PC-3 (cell line): ENCODE measurements at regions not wholly inside any gene's neighbourhood (a gene's known extent, or its start where the extent isn't known, plus 50 kb on each side); places are given as distances from the start of the nearest gene placed in this dataset.
A peak's percentile ranks its signal among the peaks of the same experiment; 100 is the strongest.

Experiments used
- ATAC-seq: fragments of 200-7000 bp; cut with Tn5 transposase; 2 replicates; pipeline ENCODE4 v1.9.1; 2020; ENCODE audit warnings: mild to moderate bottlenecking, moderate library complexity
- BruUV-seq: library from RNA; stranded (reverse); fragments of 400-500 nt; replicated peaks from 2 replicates; lab custom pipeline; 2021; lab: Mats Ljungman, UMichigan
- CTCF ChIA-PET: fragments of 300-600 bp; sonication (Branson Sonifier 250); formaldehyde crosslinking; loops from one replicate; lab custom pipeline; 2022; ENCODE audit warnings: antibody characterized with exemption; lab: Charles Lee
- POLR2A ChIA-PET: fragments of 300-600 bp; sonication (Branson Sonifier 250); formaldehyde crosslinking; loops from one replicate; lab custom pipeline; 2022; ENCODE audit warnings: antibody characterized with exemption; ENCODE audit not compliant: unreplicated experiment; lab: Charles Lee
- DNase-seq: peaks from one replicate; pipeline ENCODE4 v3.0.0-alpha.2; 2015
- H2AFZ ChIP-seq: fragments of 300-600 bp; sonication (generic); 2 replicates; pipeline ENCODE4 v1.6.0; 2016; ENCODE audit warnings: antibody characterized with exemption, low read length
- H3F3A ChIP-seq: fragments of 300-600 bp; sonication (generic); one replicate; pipeline ENCODE4 v1.6.0; 2017; ENCODE audit warnings: antibody characterized with exemption, low read length, control low read depth, mild to moderate bottlenecking; ENCODE audit not compliant: unreplicated experiment
- H3K27ac ChIP-seq: fragments of 300-600 bp; sonication (generic); 2 replicates; pipeline ENCODE4 v1.5.1; 2016; ENCODE audit warnings: mild to moderate bottlenecking, low read length
- H3K27me3 ChIP-seq: fragments of 300-600 bp; sonication (generic); 2 replicates; pipeline ENCODE4 v1.6.1; 2016; ENCODE audit warnings: low read length, mixed read lengths
- H3K36me3 ChIP-seq: fragments of 300-600 bp; sonication (generic); 2 replicates; pipeline ENCODE4 v1.6.1; 2016; ENCODE audit warnings: low read depth, mixed run types, low read length, mixed read lengths
- H3K4me1 ChIP-seq: fragments of 300-600 bp; sonication (generic); 2 replicates; pipeline ENCODE4 v1.5.1; 2016; ENCODE audit warnings: low read length; ENCODE audit not compliant: insufficient read depth
- H3K4me2 ChIP-seq: fragments of 300-600 bp; sonication (generic); 2 replicates; pipeline ENCODE4 v1.6.0; 2016; ENCODE audit warnings: low read length
- H3K4me3 ChIP-seq: fragments of 300-600 bp; sonication (generic); 2 replicates; pipeline ENCODE4 v1.5.1; 2016; ENCODE audit warnings: mild to moderate bottlenecking, low read length, mixed read lengths
- H3K79me2 ChIP-seq: fragments of 300-600 bp; sonication (generic); 2 replicates; pipeline ENCODE4 v1.6.1; 2017; ENCODE audit warnings: low read length, mixed read lengths
- H3K9ac ChIP-seq: fragments of 300-600 bp; sonication (generic); 2 replicates; pipeline ENCODE4 v1.6.0; 2016; ENCODE audit warnings: mild to moderate bottlenecking, low read length
- H3K9me2 ChIP-seq: fragments of 300-600 bp; sonication (generic); replicated peaks from 2 replicates; pipeline ENCODE4 v1.6.1; 2016; ENCODE audit warnings: mixed run types, low read length, mixed read lengths
- H3K9me3 ChIP-seq: fragments of 300-600 bp; sonication (generic); 2 replicates; pipeline ENCODE4 v1.6.1; 2016; ENCODE audit warnings: low read length, mixed read lengths
- H4K20me1 ChIP-seq: fragments of 300-600 bp; sonication (generic); 2 replicates; pipeline ENCODE4 v1.6.1; 2016; ENCODE audit warnings: low read length, mixed read lengths
- EZH2 ChIP-seq: fragments of 300-600 bp; sonication (generic); IDR thresholded peaks from one replicate; pipeline ENCODE4 v1.6.1; 2017; ENCODE audit warnings: antibody characterized with exemption, mild to moderate bottlenecking, low read length; ENCODE audit not compliant: unreplicated experiment
- EZH2phosphoT487 ChIP-seq: fragments of 300-600 bp; sonication (generic); IDR thresholded peaks from 2 replicates; pipeline ENCODE4 v1.6.1; 2018; ENCODE audit warnings: mild to moderate bottlenecking, antibody characterized with exemption, low read length, borderline replicate concordance
- intact Hi-C: fragments of 100-400 bp; cut with micrococcal nuclease; formaldehyde crosslinking; loops from 2 replicates; pipeline ENCODE4 v1.9.0; 2023
- TF ChIP-seq, protein P1 (sequence below): fragments of 300-600 bp; sonication (generic); conservative IDR thresholded peaks from 2 replicates; pipeline ENCODE4 v1.5.1; 2017; ENCODE audit warnings: antibody characterized with exemption, low read depth, mild to moderate bottlenecking, low read length

DNA sequence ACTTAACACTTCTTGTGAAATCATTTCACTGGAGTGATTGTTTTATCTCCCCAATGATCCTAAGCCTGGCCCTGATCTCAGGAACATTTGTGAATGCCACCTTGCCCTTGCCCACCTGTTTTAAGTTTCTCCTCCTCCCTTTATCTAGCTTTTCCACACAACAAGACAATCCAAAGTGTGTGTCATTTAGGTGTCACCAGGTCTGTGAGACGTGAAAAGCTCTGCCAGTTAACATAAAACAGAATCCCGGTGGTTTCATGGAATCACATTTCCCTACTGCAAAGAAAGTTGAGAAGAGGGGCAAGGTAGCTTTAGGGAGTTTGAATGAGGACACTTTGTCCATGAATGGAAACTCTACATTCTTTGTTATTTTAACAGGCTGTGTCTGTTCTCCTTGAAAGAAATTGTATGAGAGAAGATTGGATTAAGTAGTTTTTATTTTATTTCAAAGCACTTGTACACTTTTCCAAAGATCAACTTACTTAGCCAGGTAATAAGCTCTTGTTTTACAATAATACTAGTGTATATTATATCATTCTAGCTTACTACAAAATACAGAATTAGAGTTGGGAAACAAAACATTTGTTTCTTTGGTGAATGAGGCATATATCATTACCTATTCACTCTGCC is 239.0 kb downstream of the ISL1 start:
- Histone ChIP-seq H3K4me1 (no peaks in the 10 kb centered on the region), H3K9me3 (no peaks in the 10 kb centered on the region), H3K9me2 (no peaks in the 10 kb centered on the region), H3K27me3 (no peaks in the 10 kb centered on the region), H3K27ac (no peak overlapping the region), H3K9ac (no peak overlapping the region), H3K79me2 (no peaks in the 10 kb centered on the region), H2AFZ (0 out of 2 replicates have a peak overlapping the region, but pooled peaks have one; percentile 18), H3K4me2 (no peak overlapping the region), H3K4me3 (no peak overlapping the region), H3K36me3 (no peaks in the 10 kb centered on the region), H4K20me1 (no peaks in the 10 kb centered on the region), H3F3A (no peaks in the 10 kb centered on the region)
- no peak for DNase-seq
- intact Hi-C loops = no loop called here
- ChIA-PET CTCF (no interaction called here), POLR2A (interaction anchor here (0.5 kb wide), 1 partner anchor 357 kb away, joined by 12 read pairs; no protein-coding TSS in a partner anchor)
- no peak for ATAC-seq
- TF ChIP-seq EZH2phosphoT487 (no peak), EZH2 (no peak)
- TF ChIP-seq, protein P1, sequence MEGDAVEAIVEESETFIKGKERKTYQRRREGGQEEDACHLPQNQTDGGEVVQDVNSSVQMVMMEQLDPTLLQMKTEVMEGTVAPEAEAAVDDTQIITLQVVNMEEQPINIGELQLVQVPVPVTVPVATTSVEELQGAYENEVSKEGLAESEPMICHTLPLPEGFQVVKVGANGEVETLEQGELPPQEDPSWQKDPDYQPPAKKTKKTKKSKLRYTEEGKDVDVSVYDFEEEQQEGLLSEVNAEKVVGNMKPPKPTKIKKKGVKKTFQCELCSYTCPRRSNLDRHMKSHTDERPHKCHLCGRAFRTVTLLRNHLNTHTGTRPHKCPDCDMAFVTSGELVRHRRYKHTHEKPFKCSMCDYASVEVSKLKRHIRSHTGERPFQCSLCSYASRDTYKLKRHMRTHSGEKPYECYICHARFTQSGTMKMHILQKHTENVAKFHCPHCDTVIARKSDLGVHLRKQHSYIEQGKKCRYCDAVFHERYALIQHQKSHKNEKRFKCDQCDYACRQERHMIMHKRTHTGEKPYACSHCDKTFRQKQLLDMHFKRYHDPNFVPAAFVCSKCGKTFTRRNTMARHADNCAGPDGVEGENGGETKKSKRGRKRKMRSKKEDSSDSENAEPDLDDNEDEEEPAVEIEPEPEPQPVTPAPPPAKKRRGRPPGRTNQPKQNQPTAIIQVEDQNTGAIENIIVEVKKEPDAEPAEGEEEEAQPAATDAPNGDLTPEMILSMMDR = no peak
- no TSS peak for BruUV-seq

DNA sequence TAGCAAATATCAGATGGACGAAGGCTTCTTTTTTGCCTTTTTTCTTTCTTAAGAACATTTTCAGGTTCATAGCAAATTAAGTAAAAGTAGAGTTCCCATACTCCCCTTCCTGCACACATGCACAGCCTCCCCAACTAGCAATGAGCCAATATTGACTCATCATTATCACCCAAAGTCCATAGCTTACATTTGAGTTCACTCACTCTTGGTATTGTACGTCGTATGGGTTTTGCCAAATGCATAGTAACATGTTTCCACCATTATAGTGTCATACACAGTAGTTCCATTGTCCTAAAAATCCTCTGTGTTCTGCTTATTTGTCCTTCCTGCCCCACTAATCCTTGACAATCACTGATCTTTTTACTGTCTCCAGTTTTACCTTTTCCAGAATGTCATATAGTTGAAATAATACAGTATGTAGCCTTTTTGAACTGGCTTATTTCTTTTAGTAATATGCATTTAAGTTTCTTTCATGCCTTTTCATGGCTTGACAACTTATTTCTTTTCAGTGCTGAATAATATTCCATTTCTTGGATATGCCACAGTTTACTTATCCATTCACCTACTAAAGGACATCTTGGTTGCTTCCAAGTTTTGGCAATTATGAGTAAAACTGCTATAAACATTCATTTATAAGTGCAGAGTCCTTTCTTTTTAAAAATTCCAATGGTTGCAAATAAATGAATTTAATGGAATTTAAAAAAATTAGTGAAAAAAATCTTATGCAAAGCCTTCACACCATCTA is 242.1 kb downstream of the ISL1 start:
- Histone ChIP-seq H2AFZ (no peak overlapping the region), H4K20me1 (no peaks in the 10 kb centered on the region), H3K79me2 (no peaks in the 10 kb centered on the region), H3K4me2 (no peak overlapping the region), H3K36me3 (no peaks in the 10 kb centered on the region), H3F3A (no peaks in the 10 kb centered on the region), H3K27ac (no peak overlapping the region), H3K9me2 (no peaks in the 10 kb centered on the region), H3K27me3 (no peaks in the 10 kb centered on the region), H3K4me1 (no peaks in the 10 kb centered on the region), H3K9me3 (no peaks in the 10 kb centered on the region), H3K4me3 (no peak overlapping the region), H3K9ac (no peak overlapping the region)
- ATAC-seq (no peak), DNase-seq (no peak)
- BruUV-seq = no TSS peak
- POLR2A ChIA-PET = no interaction called here
- TF ChIP-seq EZH2phosphoT487 = no peak
- TF ChIP-seq, protein P1 = no peak
- no peak for TF ChIP-seq EZH2
- intact Hi-C loops = no loop called here
- CTCF ChIA-PET = no interaction called here

DNA sequence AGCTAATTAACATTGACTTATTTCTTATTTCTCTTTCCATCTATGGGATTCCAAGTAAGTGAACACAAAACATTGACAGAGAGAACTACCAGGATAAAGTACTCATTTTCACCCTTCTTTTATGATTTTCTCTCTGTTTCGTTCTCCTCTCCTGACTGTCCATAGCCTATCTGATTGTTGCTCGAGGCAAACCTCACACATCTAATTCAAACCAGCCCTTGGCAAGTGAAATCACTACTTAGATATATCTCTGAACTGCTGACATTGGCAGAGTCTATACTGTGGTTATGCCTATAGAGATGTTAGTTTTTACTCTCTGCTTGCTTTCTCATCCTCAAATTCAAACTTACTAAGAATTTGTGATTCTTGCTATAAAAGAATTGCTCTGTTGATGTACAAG is 248.8 kb downstream of the ISL1 start:
- no peaks in the 10 kb centered on the region for H3F3A ChIP-seq
- no peaks in the 10 kb centered on the region; the same call in 1 of the 2 replicates for H3K4me1 ChIP-seq
- H3K27ac ChIP-seq = no peak overlapping the region
- no peak for TF ChIP-seq EZH2
- TF ChIP-seq EZH2phosphoT487 = no peak
- TF ChIP-seq, protein P1 = no peak
- ChIA-PET POLR2A (no interaction called here), CTCF (no interaction called here)
- H3K79me2 ChIP-seq = no peaks in the 10 kb centered on the region
- no peaks in the 10 kb centered on the region for H3K9me3 ChIP-seq
- no peaks in the 10 kb centered on the region for H3K27me3 ChIP-seq
- no peak for ATAC-seq
- no peak overlapping the region for H3K9ac ChIP-seq
- no peaks in the 10 kb centered on the region for H3K36me3 ChIP-seq
- intact Hi-C loops = no loop called here
- no peak overlapping the region for H3K4me3 ChIP-seq
- DNase-seq = no peak
- H3K4me2 ChIP-seq = no peak overlapping the region
- H4K20me1 ChIP-seq = no peaks in the 10 kb centered on the region
- no peak overlapping the region for H2AFZ ChIP-seq
- BruUV-seq = no TSS peak
- H3K9me2 ChIP-seq = no peaks in the 10 kb centered on the region
